GM12865 (cell line): ENCODE measurements at regions not wholly inside any gene's neighbourhood (a gene's known extent, or its start where the extent isn't known, plus 50 kb on each side); places are given as distances from the start of the nearest gene placed in this dataset.

Experiments used
- DNase-seq: peaks from one replicate; pipeline ENCODE4 v3.0.0; 2010; ENCODE audit warnings: low read depth
- H3K4me3 ChIP-seq: 2 replicates; pipeline ENCODE4 v1.5.1; 2011; ENCODE audit warnings: mild to moderate bottlenecking, low read depth, low read length, control low read depth
- CTCF ChIP-seq: IDR thresholded peaks from 2 replicates; pipeline ENCODE4 v1.5.1; 2011; ENCODE audit warnings: low read length, control low read depth, low read depth, inconsistent platforms; ENCODE audit not compliant: insufficient read depth; ENCODE audit errors: missing control alignments

GRCh38 chr13:47831265-47831664 lies 169.8 kb downstream of the SUCLA2 start:
- no peak for TF ChIP-seq CTCF
- DNase-seq, result no peak
- no peak overlapping the region for H3K4me3 ChIP-seq

- TF ChIP-seq CTCF, result no peak
- no peak overlapping the region for H3K4me3 ChIP-seq
- DNase-seq, result no peak
These were observed 171.4 kb downstream of the SUCLA2 start for GRCh38 chr13:47829690-47830089.

- DNase-seq, result no peak
- H3K4me3 ChIP-seq, result no peak overlapping the region
- TF ChIP-seq CTCF, result no peak
These were observed 174.6 kb downstream of the SUCLA2 start for GRCh38 chr13:47826471-47826870.

- DNase-seq, result no peak
- no peak for TF ChIP-seq CTCF
- H3K4me3 ChIP-seq, result no peak overlapping the region
These were observed 179.0 kb downstream of the SUCLA2 start for GRCh38 chr13:47822036-47822435.

GRCh38 chr13:47816831-47817230 lies 184.2 kb downstream of the SUCLA2 start:
- no peak for DNase-seq
- TF ChIP-seq CTCF, result no peak
- H3K4me3 ChIP-seq, result no peak overlapping the region

- no peak for DNase-seq
- no peak for TF ChIP-seq CTCF
- H3K4me3 ChIP-seq, result no peak overlapping the region
These were observed 187.4 kb downstream of the SUCLA2 start for GRCh38 chr13:47813718-47814117.

- DNase-seq, result no peak
- no peak for TF ChIP-seq CTCF
- no peak overlapping the region for H3K4me3 ChIP-seq
These were observed 191.7 kb downstream of the SUCLA2 start for GRCh38 chr13:47809411-47809810.
